Fibroblast of lung (primary cell): ENCODE measurements at regions not wholly inside any gene's neighbourhood (a gene's known extent, or its start where the extent isn't known, plus 50 kb on each side); places are given as distances from the start of the nearest gene placed in this dataset.

ENCODE experiments used
- DNase-seq, 2 donors: peaks; one replicate each; pipeline versions ENCODE4 v3.0.0 to v3.0.0-alpha.2; 2010; ENCODE audit warnings: low read depth in 2 of 2
- H2AFZ ChIP-seq: 2 replicates; pipeline ENCODE4 v1.5.1; 2012; ENCODE audit warnings: low read length, control low read depth, inconsistent platforms
- H3K27ac ChIP-seq: 2 replicates; pipeline ENCODE4 v1.5.1; 2011; ENCODE audit warnings: low read length, control low read depth; ENCODE audit not compliant: insufficient read depth
- H3K27me3 ChIP-seq: 2 replicates; pipeline ENCODE4 v1.5.1; 2011; ENCODE audit warnings: mild to moderate bottlenecking, low read length; ENCODE audit not compliant: control insufficient read depth, insufficient read depth
- H3K36me3 ChIP-seq: 2 replicates; pipeline ENCODE4 v1.5.1; 2011; ENCODE audit warnings: low read length; ENCODE audit not compliant: control insufficient read depth, insufficient read depth
- H3K4me1 ChIP-seq: 2 replicates; pipeline ENCODE4 v1.5.1; 2011; ENCODE audit warnings: low read length; ENCODE audit not compliant: control insufficient read depth, insufficient read depth; ENCODE audit errors: extremely low read depth
- H3K4me2 ChIP-seq: 2 replicates; pipeline ENCODE4 v1.5.1; 2011; ENCODE audit warnings: low read length, control low read depth; ENCODE audit not compliant: insufficient read depth; ENCODE audit errors: extremely low read depth
- H3K4me3 ChIP-seq, 4 experiments: fragments of 200-600 bp in 1 of 4; sonication (generic) in 1 of 4; replicated peaks in 1 of 4; 2 replicates each; pipeline ENCODE4 v1.5.1; 2011 to 2016; ENCODE audit warnings: low read length in 4 of 4, low read depth in 3 of 4, mild to moderate bottlenecking in 3 of 4, control low read depth in 2 of 4, inconsistent platforms in 1 of 4, mixed read lengths in 1 of 4; ENCODE audit not compliant: insufficient read depth in 1 of 4; ENCODE audit errors: control extremely low read depth in 1 of 4
- H3K79me2 ChIP-seq: 2 replicates; pipeline ENCODE4 v1.5.1; 2012; ENCODE audit warnings: mild to moderate bottlenecking, low read length, inconsistent platforms; ENCODE audit not compliant: control insufficient read depth, insufficient read depth
- H3K9ac ChIP-seq: 2 replicates; pipeline ENCODE4 v1.5.1; 2011; ENCODE audit warnings: mild to moderate bottlenecking, low read length, control low read depth; ENCODE audit not compliant: insufficient read depth
- H3K9me3 ChIP-seq: 2 replicates; pipeline ENCODE4 v1.5.1; 2012; ENCODE audit warnings: low read depth, low read length; ENCODE audit not compliant: control insufficient read depth, insufficient read depth
- H4K20me1 ChIP-seq: 2 replicates; pipeline ENCODE4 v1.5.1; 2011; ENCODE audit warnings: low read length; ENCODE audit not compliant: control insufficient read depth, insufficient read depth; ENCODE audit errors: extremely low read depth
- EZH2 ChIP-seq: IDR thresholded peaks from 2 replicates; pipeline ENCODE4 v1.5.1; 2012; ENCODE audit warnings: low read length, control low read depth, mild to moderate bottlenecking; ENCODE audit errors: missing control alignments
- TF ChIP-seq, protein P1 (sequence below), 2 donors: IDR thresholded peaks in 1 of 2; conservative IDR thresholded peaks in 1 of 2; 1 replicate in 1 of 2; 2 replicates in 1 of 2; pipeline ENCODE4 v1.5.1; 2011 to 2012; ENCODE audit warnings: low read length in 2 of 2, control low read depth in 1 of 2, inconsistent platforms in 1 of 2, low read depth in 1 of 2, mild to moderate bottlenecking in 1 of 2

DNA sequence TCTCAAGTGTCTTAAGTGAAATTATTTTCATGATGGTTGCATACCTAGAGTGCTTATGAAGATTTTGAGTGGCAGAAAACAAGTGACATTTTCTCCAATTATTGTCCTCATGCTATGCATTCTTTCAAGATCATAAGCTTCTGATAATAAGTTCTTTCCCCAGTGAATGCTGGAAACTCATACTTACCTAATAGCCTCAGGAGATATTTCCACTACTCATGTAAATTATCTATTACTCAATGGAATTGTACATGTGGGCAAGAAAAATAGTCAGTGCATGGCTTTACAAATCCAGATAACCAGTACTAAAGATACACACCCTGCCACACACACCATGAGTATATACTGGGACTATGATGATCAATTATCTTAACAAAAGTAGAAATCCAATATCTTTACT is 1219.4 kb upstream of the C9orf72 start:
- H3K27me3 ChIP-seq = no peaks in the 10 kb centered on the region
- no peaks in the 10 kb centered on the region for H3K79me2 ChIP-seq
- H3K4me2 ChIP-seq = no peak overlapping the region
- no peaks in the 10 kb centered on the region for H3K9me3 ChIP-seq
- H3K4me1 ChIP-seq = no peaks in the 10 kb centered on the region
- H3K9ac ChIP-seq = no peak overlapping the region
- H3K36me3 ChIP-seq = no peaks in the 10 kb centered on the region
- no peak for DNase-seq
- H2AFZ ChIP-seq = no peak overlapping the region
- H4K20me1 ChIP-seq = no peaks in the 10 kb centered on the region
- no peak overlapping the region for H3K27ac ChIP-seq
- no peak for TF ChIP-seq EZH2
- TF ChIP-seq, protein P1, sequence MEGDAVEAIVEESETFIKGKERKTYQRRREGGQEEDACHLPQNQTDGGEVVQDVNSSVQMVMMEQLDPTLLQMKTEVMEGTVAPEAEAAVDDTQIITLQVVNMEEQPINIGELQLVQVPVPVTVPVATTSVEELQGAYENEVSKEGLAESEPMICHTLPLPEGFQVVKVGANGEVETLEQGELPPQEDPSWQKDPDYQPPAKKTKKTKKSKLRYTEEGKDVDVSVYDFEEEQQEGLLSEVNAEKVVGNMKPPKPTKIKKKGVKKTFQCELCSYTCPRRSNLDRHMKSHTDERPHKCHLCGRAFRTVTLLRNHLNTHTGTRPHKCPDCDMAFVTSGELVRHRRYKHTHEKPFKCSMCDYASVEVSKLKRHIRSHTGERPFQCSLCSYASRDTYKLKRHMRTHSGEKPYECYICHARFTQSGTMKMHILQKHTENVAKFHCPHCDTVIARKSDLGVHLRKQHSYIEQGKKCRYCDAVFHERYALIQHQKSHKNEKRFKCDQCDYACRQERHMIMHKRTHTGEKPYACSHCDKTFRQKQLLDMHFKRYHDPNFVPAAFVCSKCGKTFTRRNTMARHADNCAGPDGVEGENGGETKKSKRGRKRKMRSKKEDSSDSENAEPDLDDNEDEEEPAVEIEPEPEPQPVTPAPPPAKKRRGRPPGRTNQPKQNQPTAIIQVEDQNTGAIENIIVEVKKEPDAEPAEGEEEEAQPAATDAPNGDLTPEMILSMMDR (conservative IDR thresholded peaks at IDR 0.05 in 1 of 2, IDR thresholded peaks at IDR 0.05 in 1 of 2; ENCODE audit: low read depth in 1 of 2, low read length in 2 of 2) = no peak
- H3K4me3 ChIP-seq = no peak overlapping the region

DNA sequence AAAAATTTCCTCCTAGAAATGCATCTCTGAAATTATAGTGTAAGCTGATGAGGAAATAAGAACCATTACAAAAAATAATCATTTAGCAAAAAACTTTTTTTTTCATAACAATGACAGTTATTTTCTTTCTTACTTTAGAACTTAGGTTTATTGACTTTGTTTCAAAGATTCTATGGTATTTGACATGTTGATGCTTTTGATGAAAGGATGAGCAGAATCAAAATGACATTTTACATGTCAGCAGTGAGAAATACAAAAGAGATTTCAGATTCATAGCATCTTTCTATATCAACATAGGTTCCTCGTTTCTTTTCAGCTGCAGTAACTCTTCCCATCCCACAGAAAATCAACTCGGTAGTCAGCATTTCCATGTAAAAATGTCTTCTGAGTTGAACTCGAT is 1226.6 kb upstream of the C9orf72 start:
- Histone ChIP-seq H3K4me3 (no peak overlapping the region), H2AFZ (no peak overlapping the region), H3K4me1 (no peaks in the 10 kb centered on the region), H3K9ac (no peak overlapping the region), H3K27ac (no peak overlapping the region), H4K20me1 (no peaks in the 10 kb centered on the region), H3K9me3 (no peaks in the 10 kb centered on the region), H3K27me3 (no peaks in the 10 kb centered on the region), H3K4me2 (no peak overlapping the region), H3K36me3 (no peaks in the 10 kb centered on the region), H3K79me2 (no peaks in the 10 kb centered on the region)
- TF ChIP-seq, protein P1 (conservative IDR thresholded peaks at IDR 0.05 in 1 of 2, IDR thresholded peaks at IDR 0.05 in 1 of 2; ENCODE audit: low read depth in 1 of 2, low read length in 2 of 2) = no peak
- TF ChIP-seq EZH2 = no peak
- no peak for DNase-seq

DNA sequence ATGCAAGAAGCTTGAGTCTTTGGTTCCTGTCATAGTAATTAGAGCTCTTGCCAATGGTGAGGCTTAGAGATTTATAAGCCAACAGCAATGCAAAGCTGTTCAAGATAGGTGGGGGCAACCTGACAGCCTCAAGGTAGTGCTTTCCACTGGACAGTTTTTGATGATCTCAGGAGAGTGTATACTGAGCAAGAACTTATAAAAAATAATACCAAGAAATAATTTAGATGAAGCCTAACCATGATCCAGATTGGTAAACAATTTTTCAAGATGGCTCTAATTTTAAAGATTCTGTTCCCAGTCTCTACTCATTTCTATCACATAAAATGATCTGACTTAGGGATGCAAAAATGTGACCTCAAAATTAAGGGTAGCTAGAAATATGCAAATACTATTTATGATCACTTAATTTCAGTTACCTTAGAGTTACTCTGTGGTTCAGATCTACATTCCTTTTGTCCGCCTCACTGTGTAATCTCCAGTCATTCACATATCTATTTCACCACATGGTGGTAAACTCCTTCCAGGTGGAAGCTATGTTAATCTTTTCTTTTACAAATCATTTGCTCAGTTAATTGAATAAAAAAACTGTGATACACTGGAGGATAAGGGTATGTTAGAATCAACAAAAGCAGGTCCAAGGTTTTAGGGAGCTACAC is 1228.0 kb upstream of the C9orf72 start:
- Histone ChIP-seq H2AFZ (no peak overlapping the region), H4K20me1 (no peaks in the 10 kb centered on the region)
- DNase-seq = peak in 1 of 2 donors; percentile 38

More for the DNA sequence above, 1228.0 kb upstream of the C9orf72 start:
- no peaks in the 10 kb centered on the region for H3K9me3 ChIP-seq
- no peaks in the 10 kb centered on the region for H3K4me1 ChIP-seq
- H3K4me2 ChIP-seq = no peak overlapping the region
- no peak overlapping the region for H3K27ac ChIP-seq
- no peaks in the 10 kb centered on the region for H3K27me3 ChIP-seq
- no peak for TF ChIP-seq EZH2
- TF ChIP-seq, protein P1 (conservative IDR thresholded peaks at IDR 0.05 in 1 of 2, IDR thresholded peaks at IDR 0.05 in 1 of 2; ENCODE audit: low read depth in 1 of 2, low read length in 2 of 2) = no peak
- no peaks in the 10 kb centered on the region for H3K36me3 ChIP-seq
- H3K79me2 ChIP-seq = no peaks in the 10 kb centered on the region
- no peak overlapping the region for H3K9ac ChIP-seq
- no peak overlapping the region for H3K4me3 ChIP-seq
